ENCODE measurements at regions not wholly inside any gene's neighbourhood (a gene's known extent, or its start where the extent isn't known, plus 50 kb on each side); places are given as distances from the start of the nearest gene placed in this dataset.

DNA sequence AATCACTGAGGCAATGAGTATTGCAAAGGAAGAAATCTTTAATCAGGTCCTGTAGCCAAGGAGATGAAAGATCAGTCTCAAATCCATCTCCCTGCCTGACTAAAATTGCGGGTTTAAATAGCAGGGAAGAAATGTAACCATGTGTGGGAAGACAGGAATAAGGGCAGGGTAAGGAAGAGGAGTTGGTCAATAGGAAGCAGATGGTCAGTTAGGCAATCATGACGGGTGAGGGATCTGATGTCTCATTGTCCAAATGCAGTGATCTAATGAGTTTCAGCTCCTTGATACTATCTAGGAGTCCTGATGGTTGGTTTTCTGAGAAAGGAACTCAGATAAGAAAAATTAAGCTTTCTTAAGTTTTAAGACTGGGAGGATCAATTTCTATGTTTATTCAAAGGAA lies 200.8 kb downstream of the SPATA18 start:
- Histone ChIP-seq H3K4me2 (ENCODE audit: low read length) (no peak overlapping the region), H3K9ac (ENCODE audit: low read length) (no peak overlapping the region), H4K20me1 (ENCODE audit: insufficient read depth, low read length) (no peaks in the 10 kb centered on the region), H3K9me2 (ENCODE audit: low read depth, low read length) (no peaks in the 10 kb centered on the region), H3K9me3 (ENCODE audit: low read length) (no peaks in the 10 kb centered on the region), H3K4me3 (ENCODE audit: low read depth, low read length, poor library complexity, severe bottlenecking) (no peak overlapping the region), H3K27ac (ENCODE audit: low read depth, low read length, poor library complexity, severe bottlenecking) (no peak overlapping the region), H3K27me3 (ENCODE audit: insufficient read depth, low read length) (no peaks in the 10 kb centered on the region), H3K36me3 (ENCODE audit: insufficient read depth, low read length) (no peaks in the 10 kb centered on the region), H3K79me2 (ENCODE audit: insufficient read depth, low read length) (no peaks in the 10 kb centered on the region), H3F3A (ENCODE audit: insufficient read depth, low read length) (no peaks in the 10 kb centered on the region), H2AFZ (ENCODE audit: low read length) (no peak overlapping the region), H3K4me1 (ENCODE audit: insufficient read depth, low read length, severe bottlenecking) (no peaks in the 10 kb centered on the region)
- TF ChIP-seq, protein P1, sequence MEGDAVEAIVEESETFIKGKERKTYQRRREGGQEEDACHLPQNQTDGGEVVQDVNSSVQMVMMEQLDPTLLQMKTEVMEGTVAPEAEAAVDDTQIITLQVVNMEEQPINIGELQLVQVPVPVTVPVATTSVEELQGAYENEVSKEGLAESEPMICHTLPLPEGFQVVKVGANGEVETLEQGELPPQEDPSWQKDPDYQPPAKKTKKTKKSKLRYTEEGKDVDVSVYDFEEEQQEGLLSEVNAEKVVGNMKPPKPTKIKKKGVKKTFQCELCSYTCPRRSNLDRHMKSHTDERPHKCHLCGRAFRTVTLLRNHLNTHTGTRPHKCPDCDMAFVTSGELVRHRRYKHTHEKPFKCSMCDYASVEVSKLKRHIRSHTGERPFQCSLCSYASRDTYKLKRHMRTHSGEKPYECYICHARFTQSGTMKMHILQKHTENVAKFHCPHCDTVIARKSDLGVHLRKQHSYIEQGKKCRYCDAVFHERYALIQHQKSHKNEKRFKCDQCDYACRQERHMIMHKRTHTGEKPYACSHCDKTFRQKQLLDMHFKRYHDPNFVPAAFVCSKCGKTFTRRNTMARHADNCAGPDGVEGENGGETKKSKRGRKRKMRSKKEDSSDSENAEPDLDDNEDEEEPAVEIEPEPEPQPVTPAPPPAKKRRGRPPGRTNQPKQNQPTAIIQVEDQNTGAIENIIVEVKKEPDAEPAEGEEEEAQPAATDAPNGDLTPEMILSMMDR (IDR thresholded peaks at IDR 0.05; ENCODE audit: low read length), result no peak

DNA sequence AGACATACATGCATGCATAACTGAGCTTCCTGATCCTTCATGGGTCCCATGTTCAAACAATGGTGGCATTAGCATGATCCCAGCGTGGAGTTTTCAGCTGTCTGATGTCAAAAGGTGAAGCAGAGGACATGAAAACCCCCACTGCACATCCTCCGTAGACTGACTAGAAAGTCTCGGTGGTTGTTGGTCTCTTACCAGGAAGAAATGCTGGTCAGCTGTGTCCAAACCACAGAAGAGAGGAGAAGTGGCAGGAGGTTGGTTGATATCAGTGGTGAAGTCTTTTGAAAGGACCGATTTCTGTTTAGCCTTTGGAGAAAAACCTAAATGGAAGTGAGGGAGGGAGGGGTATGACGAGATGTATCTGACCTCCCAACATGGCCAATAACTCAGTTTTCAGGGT lies 201.9 kb downstream of the SPATA18 start:
- no peaks in the 10 kb centered on the region for H3F3A ChIP-seq (ENCODE audit: insufficient read depth, low read length)
- H3K9me3 ChIP-seq (ENCODE audit: low read length), result no peaks in the 10 kb centered on the region
- H4K20me1 ChIP-seq (ENCODE audit: insufficient read depth, low read length), result no peaks in the 10 kb centered on the region
- H3K79me2 ChIP-seq (ENCODE audit: insufficient read depth, low read length), result no peaks in the 10 kb centered on the region
- H3K4me3 ChIP-seq (ENCODE audit: low read depth, low read length, poor library complexity, severe bottlenecking), result no peak overlapping the region
- no peaks in the 10 kb centered on the region for H3K27me3 ChIP-seq (ENCODE audit: insufficient read depth, low read length)
- no peak overlapping the region for H3K9ac ChIP-seq (ENCODE audit: low read length)
- no peak overlapping the region for H3K4me2 ChIP-seq (ENCODE audit: low read length)
- H2AFZ ChIP-seq (ENCODE audit: low read length), result no peak overlapping the region
- no peaks in the 10 kb centered on the region for H3K4me1 ChIP-seq (ENCODE audit: insufficient read depth, low read length, severe bottlenecking)
- no peaks in the 10 kb centered on the region for H3K9me2 ChIP-seq (ENCODE audit: low read depth, low read length)
- no peaks in the 10 kb centered on the region for H3K36me3 ChIP-seq (ENCODE audit: insufficient read depth, low read length)
- TF ChIP-seq, protein P1 (IDR thresholded peaks at IDR 0.05; ENCODE audit: low read length), result no peak
- TF ChIP-seq EZH2 (IDR thresholded peaks at IDR 0.05; ENCODE audit: borderline replicate concordance, low read length), result no peak
- H3K27ac ChIP-seq (ENCODE audit: low read depth, low read length, poor library complexity, severe bottlenecking), result no peak overlapping the region

DNA sequence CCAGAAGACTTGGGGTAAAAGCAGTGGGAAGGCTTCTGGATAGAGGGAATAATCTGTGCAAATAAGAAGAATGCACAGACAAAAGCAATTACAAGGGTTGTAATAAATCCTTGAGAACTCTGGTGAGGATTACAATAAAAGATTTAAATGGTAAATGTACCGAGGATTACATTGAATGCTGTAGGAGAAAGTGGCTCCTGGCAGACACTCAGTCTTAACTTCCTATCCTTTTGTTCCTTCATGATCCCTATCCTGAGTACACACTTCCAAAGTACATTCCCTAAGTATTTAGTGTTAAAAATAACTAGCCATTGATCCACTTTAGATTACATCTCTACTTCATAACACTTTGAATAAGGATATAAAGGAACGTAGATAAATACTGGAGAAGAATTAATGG lies 205.4 kb downstream of the SPATA18 start:
- Histone ChIP-seq H3K9ac (ENCODE audit: low read length) (no peak overlapping the region), H2AFZ (ENCODE audit: low read length) (no peak overlapping the region), H3F3A (ENCODE audit: insufficient read depth, low read length) (no peaks in the 10 kb centered on the region), H3K4me2 (ENCODE audit: low read length) (no peak overlapping the region), H3K27me3 (ENCODE audit: insufficient read depth, low read length) (no peaks in the 10 kb centered on the region), H3K4me1 (ENCODE audit: insufficient read depth, low read length, severe bottlenecking) (no peaks in the 10 kb centered on the region), H3K36me3 (ENCODE audit: insufficient read depth, low read length) (no peaks in the 10 kb centered on the region), H3K4me3 (ENCODE audit: low read depth, low read length, poor library complexity, severe bottlenecking) (no peak overlapping the region), H4K20me1 (ENCODE audit: insufficient read depth, low read length) (no peaks in the 10 kb centered on the region), H3K9me3 (ENCODE audit: low read length) (no peaks in the 10 kb centered on the region), H3K9me2 (ENCODE audit: low read depth, low read length) (no peaks in the 10 kb centered on the region), H3K27ac (ENCODE audit: low read depth, low read length, poor library complexity, severe bottlenecking) (no peak overlapping the region), H3K79me2 (ENCODE audit: insufficient read depth, low read length) (no peaks in the 10 kb centered on the region)
- TF ChIP-seq EZH2 (IDR thresholded peaks at IDR 0.05; ENCODE audit: borderline replicate concordance, low read length), result no peak
- TF ChIP-seq, protein P1 (IDR thresholded peaks at IDR 0.05; ENCODE audit: low read length), result no peak
